CD14-positive monocyte (primary cell): ENCODE measurements at regions not wholly inside any gene's neighbourhood (a gene's known extent, or its start where the extent isn't known, plus 50 kb on each side); places are given as distances from the start of the nearest gene placed in this dataset.

ENCODE experiments used
- DNase-seq, 3 donors: peaks; one replicate each; pipeline ENCODE4 v3.0.0-alpha.2; 2011 to 2022
- H2AFZ ChIP-seq: 2 replicates; pipeline ENCODE4 v1.6.0; 2012; ENCODE audit warnings: mild to moderate bottlenecking, low read depth, low read length, inconsistent platforms; ENCODE audit not compliant: insufficient read depth, poor library complexity, severe bottlenecking
- H3K27ac ChIP-seq, 2 donors: 1 replicate in 1 of 2; 2 replicates in 1 of 2; pipeline ENCODE4 v1.5.1; 2012 to 2013; ENCODE audit warnings: low read length in 2 of 2, control low read depth in 1 of 2, inconsistent platforms in 1 of 2, low read depth in 1 of 2, mild to moderate bottlenecking in 1 of 2
- H3K27me3 ChIP-seq, 2 donors: one replicate each; pipeline versions ENCODE4 v1.6.0 to v1.6.1; 2011 to 2013; ENCODE audit warnings: low read length in 2 of 2; ENCODE audit not compliant: control insufficient read depth in 2 of 2, insufficient read depth in 2 of 2
- H3K36me3 ChIP-seq, 2 donors: replicated peaks in 1 of 2; 1 replicate in 1 of 2; 2 replicates in 1 of 2; pipeline versions ENCODE4 v1.5.1 to v1.6.1; 2012 to 2013; ENCODE audit warnings: low read length in 2 of 2, control low read depth in 1 of 2, inconsistent platforms in 1 of 2, mild to moderate bottlenecking in 1 of 2; ENCODE audit not compliant: insufficient read depth in 2 of 2, control insufficient read depth in 1 of 2
- H3K4me1 ChIP-seq, 2 donors: 1 replicate in 1 of 2; 2 replicates in 1 of 2; pipeline versions ENCODE4 v1.5.1 to v1.6.1; 2012 to 2013; ENCODE audit warnings: low read length in 2 of 2, control low read depth in 1 of 2, inconsistent platforms in 1 of 2, mild to moderate bottlenecking in 1 of 2, moderate library complexity in 1 of 2; ENCODE audit not compliant: insufficient read depth in 2 of 2, control insufficient read depth in 1 of 2
- H3K4me2 ChIP-seq: replicated peaks from 2 replicates; pipeline ENCODE3; 2012; ENCODE audit warnings: low read length, moderate library complexity, mild to moderate bottlenecking; ENCODE audit not compliant: poor library complexity, severe bottlenecking; ENCODE audit errors: extremely low read depth
- H3K4me3 ChIP-seq, 3 experiments: fragments of 200-600 bp in 1 of 3; sonication (generic) in 1 of 3; replicated peaks in 1 of 3; 1 replicate in 2 of 3; 2 replicates in 1 of 3; pipeline ENCODE4 v1.5.1; 2011 to 2013; ENCODE audit warnings: low read length in 3 of 3, mild to moderate bottlenecking in 3 of 3, control low read depth in 2 of 3, low read depth in 2 of 3, inconsistent platforms in 1 of 3, moderate library complexity in 1 of 3
- H3K79me2 ChIP-seq: 2 replicates; pipeline ENCODE4 v1.6.0; 2012; ENCODE audit warnings: mild to moderate bottlenecking, control low read depth, inconsistent platforms, low read length, moderate library complexity; ENCODE audit not compliant: insufficient read depth
- H3K9ac ChIP-seq: 2 replicates; pipeline ENCODE4 v1.6.0; 2017; ENCODE audit warnings: low read length, mild to moderate bottlenecking; ENCODE audit not compliant: insufficient read depth, poor library complexity, severe bottlenecking
- H3K9me3 ChIP-seq, 2 donors: replicated peaks in 1 of 2; 1 replicate in 1 of 2; 2 replicates in 1 of 2; pipeline versions ENCODE4 v1.5.1 to v1.6.1; 2012 to 2013; ENCODE audit warnings: low read length in 2 of 2, control low read depth in 1 of 2; ENCODE audit not compliant: control insufficient read depth in 1 of 2, insufficient read depth in 1 of 2
- H4K20me1 ChIP-seq: 2 replicates; pipeline ENCODE4 v1.6.0; 2012; ENCODE audit warnings: mild to moderate bottlenecking, low read length, control low read depth, moderate library complexity; ENCODE audit not compliant: insufficient read depth
- H3K27ac Mint-ChIP-seq, 7 donors: one replicate each; pipeline ENCODE4 v1.8.0; 2020; ENCODE audit warnings: mild to moderate bottlenecking in 7 of 7, mixed read lengths in 7 of 7, moderate library complexity in 6 of 7, inconsistent platforms in 2 of 7
- H3K27me3 Mint-ChIP-seq, 3 donors: one replicate each; pipeline ENCODE4 v1.8.0; 2021 to 2022; ENCODE audit warnings: low read depth in 3 of 3, mild to moderate bottlenecking in 3 of 3, mixed read lengths in 3 of 3, moderate library complexity in 3 of 3, inconsistent platforms in 1 of 3
- H3K36me3 Mint-ChIP-seq, 2 donors: one replicate each; pipeline ENCODE4 v1.8.0; 2020; ENCODE audit warnings: mixed read lengths in 2 of 2, inconsistent platforms in 1 of 2, mild to moderate bottlenecking in 1 of 2
- H3K4me1 Mint-ChIP-seq: one replicate; pipeline ENCODE4 v1.8.0; 2020; ENCODE audit warnings: mild to moderate bottlenecking, mixed read lengths
- H3K4me3 Mint-ChIP-seq, 2 donors: one replicate each; pipeline ENCODE4 v1.8.0; 2020; ENCODE audit warnings: mild to moderate bottlenecking in 2 of 2, mixed read lengths in 2 of 2, moderate library complexity in 1 of 2
- H3K9me3 Mint-ChIP-seq, 7 donors: one replicate each; pipeline ENCODE4 v1.8.0; 2020 to 2022; ENCODE audit warnings: mixed read lengths in 7 of 7, mild to moderate bottlenecking in 6 of 7, moderate library complexity in 6 of 7, inconsistent platforms in 2 of 7
- CTCF ChIP-seq: fragments of 200-600 bp; IDR thresholded peaks from one replicate; pipeline ENCODE4 v1.8.0; 2022; ENCODE audit warnings: antibody characterized with exemption, mild to moderate bottlenecking
- WGBS: methylation state at CpG from one replicate; pipeline ENCODE4 v1.1.5; 2013; ENCODE audit warnings: missing lambda C conversion rate; ENCODE audit not compliant: insufficient coverage; 5-methylcytosine and 5-hydroxymethylcytosine counted together
- intact Hi-C, 2 donors: fragments of 100-400 bp; cut with micrococcal nuclease; formaldehyde crosslinking; loops; one replicate each; pipeline versions ENCODE4 v1.15.0 to v1.15.1; 2023

GRCh38 chr11:24056051-24056450 lies 440.8 kb upstream of the LUZP2 start:
- H3K4me2 ChIP-seq, result no peak overlapping the region
- DNase-seq, result no peak
- no peak overlapping the region for H3K4me3 ChIP-seq
- no peaks in the 10 kb centered on the region for H3K27me3 ChIP-seq
- peaks cover 0 to 2% (median 0%) of the 10 kb centered on the region in 7 donors for H3K9me3 Mint-ChIP-seq
- no peaks in the 10 kb centered on the region for H3K36me3 ChIP-seq
- intact Hi-C loops, result no loop called here
- H3K4me1 Mint-ChIP-seq, result no peaks in the 10 kb centered on the region
- no peaks in the 10 kb centered on the region for H3K4me1 ChIP-seq
- H3K79me2 ChIP-seq, result no peaks in the 10 kb centered on the region
- TF ChIP-seq CTCF, result no peak
- H3K9me3 ChIP-seq, result peaks cover 0 to under 1% of the 10 kb centered on the region in 2 donors
- no peaks in the 10 kb centered on the region for H4K20me1 ChIP-seq
- no peak overlapping the region for H2AFZ ChIP-seq
- H3K27ac Mint-ChIP-seq, result no peak overlapping the region
- H3K4me3 Mint-ChIP-seq, result no peak overlapping the region
- H3K27ac ChIP-seq, result no peak overlapping the region
- H3K27me3 Mint-ChIP-seq, result no peaks in the 10 kb centered on the region
- no peak overlapping the region for H3K9ac ChIP-seq
- H3K36me3 Mint-ChIP-seq, result no peaks in the 10 kb centered on the region

- Histone ChIP-seq H3K9me3 (peaks cover 0 to 3% of the 10 kb centered on the region in 2 donors), H4K20me1 (no peaks in the 10 kb centered on the region), H3K4me3 (no peak overlapping the region), H3K27ac (no peak overlapping the region), H3K4me1 (no peaks in the 10 kb centered on the region), H3K79me2 (no peaks in the 10 kb centered on the region), H3K36me3 (no peaks in the 10 kb centered on the region), H2AFZ (no peak overlapping the region), H3K27me3 (no peaks in the 10 kb centered on the region), H3K4me2 (no peak overlapping the region), H3K9ac (no peak overlapping the region)
- no peak overlapping the region for H3K27ac Mint-ChIP-seq
- H3K4me3 Mint-ChIP-seq, result no peak overlapping the region
- no CpG with 5 or more reads among the region's 3 CpGs for WGBS
- no peaks in the 10 kb centered on the region for H3K4me1 Mint-ChIP-seq
- no peaks in the 10 kb centered on the region for H3K27me3 Mint-ChIP-seq
- H3K9me3 Mint-ChIP-seq, result peaks cover 0 to 1% (median 0%) of the 10 kb centered on the region in 7 donors
- no peaks in the 10 kb centered on the region for H3K36me3 Mint-ChIP-seq
- DNase-seq, result no peak
- intact Hi-C loops, result no loop called here
- TF ChIP-seq CTCF, result no peak
Measured at GRCh38 chr11:24060125-24060524, 436.7 kb upstream of the LUZP2 start.
